NT2/D1 (cell line): ENCODE measurements at regions not wholly inside any gene's neighbourhood (a gene's known extent, or its start where the extent isn't known, plus 50 kb on each side); places are given as distances from the start of the nearest gene placed in this dataset.

Source experiments
- DNase-seq: peaks from one replicate; pipeline ENCODE4 v3.0.0-alpha.2; 2011; ENCODE audit warnings: low read depth, low spot score
- H3K27me3 ChIP-seq: 2 replicates; pipeline ENCODE4 v1.6.0; 2011; ENCODE audit warnings: mild to moderate bottlenecking; ENCODE audit not compliant: insufficient read length, insufficient read depth
- H3K36me3 ChIP-seq: 2 replicates; pipeline ENCODE4 v1.6.1; 2011; ENCODE audit warnings: mild to moderate bottlenecking, low read length, mixed read lengths; ENCODE audit not compliant: insufficient read depth, insufficient read length
- H3K4me1 ChIP-seq: 2 replicates; pipeline ENCODE4 v1.5.1; 2011; ENCODE audit not compliant: insufficient read depth, insufficient read length
- H3K4me3 ChIP-seq: 2 replicates; pipeline ENCODE4 v1.5.1; 2011; ENCODE audit warnings: low read depth; ENCODE audit not compliant: insufficient read length
- H3K9ac ChIP-seq: 2 replicates; pipeline ENCODE4 v1.6.0; 2011; ENCODE audit warnings: low read depth; ENCODE audit not compliant: insufficient read length
- H3K9me3 ChIP-seq: 2 replicates; pipeline ENCODE4 v1.5.1; 2011; ENCODE audit warnings: mild to moderate bottlenecking, low read length; ENCODE audit not compliant: insufficient read depth
- SUZ12 ChIP-seq: IDR thresholded peaks from 2 replicates; pipeline ENCODE4 v1.6.1; 2011; ENCODE audit not compliant: insufficient read length, insufficient read depth; ENCODE audit errors: extremely low read depth
- YY1 ChIP-seq: IDR thresholded peaks from 2 replicates; pipeline ENCODE4 v1.6.1; 2011; ENCODE audit not compliant: insufficient read length, insufficient read depth
- ZNF274 ChIP-seq: IDR thresholded peaks from 2 replicates; pipeline ENCODE4 v1.6.1; 2011; ENCODE audit warnings: mild to moderate bottlenecking, low read depth, low read length

- no peaks in the 10 kb centered on the region for H3K9me3 ChIP-seq
- H3K4me3 ChIP-seq = no peak overlapping the region
- no peaks in the 10 kb centered on the region for H3K36me3 ChIP-seq
- no peak for TF ChIP-seq YY1
- no peak for TF ChIP-seq ZNF274
- TF ChIP-seq SUZ12 = no peak
- no peaks in the 10 kb centered on the region for H3K4me1 ChIP-seq
- no peaks in the 10 kb centered on the region for H3K27me3 ChIP-seq
- no peak overlapping the region for H3K9ac ChIP-seq
- no peak for DNase-seq
Measured at GRCh38 chr2:65920659-65921058, 488.3 kb upstream of the SPRED2 start.

- DNase-seq = no peak
- H3K4me1 ChIP-seq = no peaks in the 10 kb centered on the region
- TF ChIP-seq SUZ12 = no peak
- no peaks in the 10 kb centered on the region for H3K27me3 ChIP-seq
- H3K9ac ChIP-seq = no peak overlapping the region
- no peaks in the 10 kb centered on the region for H3K9me3 ChIP-seq
- no peak overlapping the region for H3K4me3 ChIP-seq
- no peaks in the 10 kb centered on the region for H3K36me3 ChIP-seq
Measured at GRCh38 chr2:65919550-65920188, 487.3 kb upstream of the SPRED2 start.

- H3K9ac ChIP-seq = no peak overlapping the region
- no peaks in the 10 kb centered on the region for H3K9me3 ChIP-seq
- no peaks in the 10 kb centered on the region for H3K27me3 ChIP-seq
- no peaks in the 10 kb centered on the region for H3K36me3 ChIP-seq
- no peak for DNase-seq
- TF ChIP-seq SUZ12 (no peak), YY1 (no peak), ZNF274 (no peak)
- no peaks in the 10 kb centered on the region for H3K4me1 ChIP-seq
- H3K4me3 ChIP-seq = no peak overlapping the region
Measured at GRCh38 chr2:65918760-65919187, 486.4 kb upstream of the SPRED2 start.

GRCh38 chr2:65917986-65918385 lies 485.6 kb upstream of the SPRED2 start:
- no peak overlapping the region for H3K4me3 ChIP-seq
- no peaks in the 10 kb centered on the region for H3K9me3 ChIP-seq
- no peak for TF ChIP-seq ZNF274
- no peak for TF ChIP-seq YY1
- no peak for TF ChIP-seq SUZ12
- H3K36me3 ChIP-seq = no peaks in the 10 kb centered on the region
- no peaks in the 10 kb centered on the region for H3K27me3 ChIP-seq
- no peak for DNase-seq
- H3K9ac ChIP-seq = no peak overlapping the region
- H3K4me1 ChIP-seq = no peaks in the 10 kb centered on the region

GRCh38 chr2:65916785-65917295 lies 484.4 kb upstream of the SPRED2 start:
- TF ChIP-seq SUZ12 = no peak
- no peak for TF ChIP-seq ZNF274
- TF ChIP-seq YY1 = no peak
- DNase-seq = no peak
- no peaks in the 10 kb centered on the region for H3K9me3 ChIP-seq
- H3K4me1 ChIP-seq = no peaks in the 10 kb centered on the region
- no peaks in the 10 kb centered on the region for H3K36me3 ChIP-seq
- no peaks in the 10 kb centered on the region for H3K27me3 ChIP-seq
- no peak overlapping the region for H3K4me3 ChIP-seq
- no peak overlapping the region for H3K9ac ChIP-seq

GRCh38 chr2:65916177-65916576 lies 483.8 kb upstream of the SPRED2 start:
- TF ChIP-seq ZNF274 (no peak), SUZ12 (no peak), YY1 (no peak)
- H3K4me1 ChIP-seq = no peaks in the 10 kb centered on the region
- no peaks in the 10 kb centered on the region for H3K27me3 ChIP-seq
- H3K9ac ChIP-seq = no peak overlapping the region
- H3K4me3 ChIP-seq = no peak overlapping the region
- no peaks in the 10 kb centered on the region for H3K9me3 ChIP-seq
- no peak for DNase-seq
- H3K36me3 ChIP-seq = no peaks in the 10 kb centered on the region

DNA sequence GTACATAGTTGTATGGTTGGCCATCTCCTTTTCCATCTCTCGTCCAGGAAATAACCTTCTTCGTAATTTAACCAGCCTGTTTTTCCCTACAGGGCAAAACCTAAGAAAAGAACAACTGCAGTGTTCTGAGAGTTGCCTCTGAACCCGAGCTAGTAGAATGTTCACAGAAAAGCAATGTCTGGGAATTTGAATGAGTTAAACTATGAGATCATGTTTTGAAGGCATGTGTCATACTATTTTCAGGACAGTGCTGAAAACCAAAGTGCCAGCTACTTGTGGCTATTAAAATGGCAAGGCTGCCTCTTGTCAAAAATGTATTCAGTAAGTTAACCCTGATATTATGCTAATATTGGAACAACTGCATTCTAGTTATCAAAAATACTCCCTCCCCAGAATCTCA lies 482.9 kb upstream of the SPRED2 start:
- TF ChIP-seq ZNF274 (no peak), SUZ12 (no peak), YY1 (no peak)
- no peak overlapping the region for H3K4me3 ChIP-seq
- H3K4me1 ChIP-seq = no peaks in the 10 kb centered on the region
- H3K9me3 ChIP-seq = no peaks in the 10 kb centered on the region
- no peaks in the 10 kb centered on the region for H3K36me3 ChIP-seq
- H3K9ac ChIP-seq = no peak overlapping the region
- DNase-seq = no peak
- no peaks in the 10 kb centered on the region for H3K27me3 ChIP-seq
